Neural progenitor cell (in vitro differentiated cells): ENCODE measurements at regions not wholly inside any gene's neighbourhood (a gene's known extent, or its start where the extent isn't known, plus 50 kb on each side); places are given as distances from the start of the nearest gene placed in this dataset.

Experiments used
- DNase-seq: peaks from one replicate; pipeline ENCODE4 v3.0.0-alpha.2; 2016; ENCODE audit warnings: low spot score
- H2AFZ ChIP-seq: fragments of 200-600 bp; sonication (generic); replicated peaks from 2 replicates; pipeline ENCODE4 v1.6.1; 2016; ENCODE audit warnings: antibody characterized with exemption
- H3F3A ChIP-seq: fragments of 200-600 bp; sonication (generic); 2 replicates; pipeline ENCODE4 v1.6.1; 2016; ENCODE audit warnings: antibody characterized with exemption, low read depth
- H3K27ac ChIP-seq: fragments of 200-600 bp; sonication (generic); 2 replicates; pipeline ENCODE4 v1.5.1; 2016; ENCODE audit warnings: mild to moderate bottlenecking
- H3K27me3 ChIP-seq: fragments of 200-600 bp; sonication (generic); 2 replicates; pipeline ENCODE4 v1.6.1; 2016; ENCODE audit warnings: mild to moderate bottlenecking, moderate library complexity
- H3K36me3 ChIP-seq: fragments of 200-600 bp; sonication (generic); 2 replicates; pipeline ENCODE4 v1.5.1; 2016
- H3K4me1 ChIP-seq: fragments of 200-600 bp; sonication (generic); 2 replicates; pipeline ENCODE4 v1.6.1; 2016; ENCODE audit warnings: mixed run types
- H3K4me2 ChIP-seq: fragments of 200-600 bp; sonication (generic); 2 replicates; pipeline ENCODE4 v1.6.1; 2016
- H3K4me3 ChIP-seq: fragments of 200-600 bp; sonication (generic); 2 replicates; pipeline ENCODE4 v1.5.1; 2016
- H3K79me2 ChIP-seq: fragments of 200-600 bp; sonication (generic); 2 replicates; pipeline ENCODE4 v1.6.1; 2016; ENCODE audit warnings: low read depth
- H3K9ac ChIP-seq: fragments of 200-600 bp; sonication (generic); 2 replicates; pipeline ENCODE4 v1.6.1; 2016
- H3K9me3 ChIP-seq: fragments of 200-600 bp; sonication (generic); 2 replicates; pipeline ENCODE4 v1.5.1; 2016; ENCODE audit warnings: low read depth
- H4K20me1 ChIP-seq: fragments of 200-600 bp; sonication (generic); 2 replicates; pipeline ENCODE4 v1.6.1; 2016; ENCODE audit warnings: low read depth
- H3K27ac Mint-ChIP-seq: 3 replicates; pipeline ENCODE4 v1.8.0; 2021; ENCODE audit warnings: mixed read lengths
- H3K27me3 Mint-ChIP-seq: 2 replicates; pipeline ENCODE4 v1.8.0; 2022; ENCODE audit warnings: low read depth, mild to moderate bottlenecking, inconsistent platforms, moderate library complexity, mixed read lengths; ENCODE audit not compliant: insufficient read depth
- H3K36me3 Mint-ChIP-seq: 3 replicates; pipeline ENCODE4 v1.8.0; 2021; ENCODE audit warnings: mixed read lengths
- H3K4me1 Mint-ChIP-seq: 3 replicates; pipeline ENCODE4 v1.8.0; 2021; ENCODE audit warnings: mixed read lengths
- H3K4me3 Mint-ChIP-seq: 3 replicates; pipeline ENCODE4 v1.8.0; 2021; ENCODE audit warnings: mild to moderate bottlenecking, moderate library complexity, mixed read lengths
- H3K9me3 Mint-ChIP-seq: 3 replicates; pipeline ENCODE4 v1.8.0; 2020; ENCODE audit warnings: mixed read lengths
- CTCF ChIP-seq: fragments of 200-600 bp; sonication (generic); IDR thresholded peaks from 2 replicates; pipeline ENCODE4 v1.5.1; 2017; ENCODE audit warnings: antibody characterized with exemption, mild to moderate bottlenecking
- EZH2 ChIP-seq: fragments of 200-600 bp; sonication (generic); IDR thresholded peaks from 2 replicates; pipeline ENCODE4 v1.6.1; 2017; ENCODE audit warnings: antibody characterized with exemption, mild to moderate bottlenecking, moderate library complexity
- EZH2phosphoT487 ChIP-seq: fragments of 200-600 bp; sonication (generic); IDR thresholded peaks from 2 replicates; pipeline ENCODE4 v1.6.1; 2017; ENCODE audit warnings: antibody characterized with exemption

GRCh38 chr9:95803197-95803596, 72.3 kb upstream of the ERCC6L2 start:
- no peaks in the 10 kb centered on the region for H3K36me3 Mint-ChIP-seq
- H2AFZ ChIP-seq = no peak overlapping the region
- H3F3A ChIP-seq = no peaks in the 10 kb centered on the region
- H3K9ac ChIP-seq = no peak overlapping the region
- no peak overlapping the region for H3K4me3 ChIP-seq
- no peak for TF ChIP-seq EZH2phosphoT487
- no peak for TF ChIP-seq CTCF
- no peak for TF ChIP-seq EZH2
- no peak for DNase-seq
- H3K36me3 ChIP-seq = no peaks in the 10 kb centered on the region
- no peaks in the 10 kb centered on the region for H3K4me1 ChIP-seq
- no peaks in the 10 kb centered on the region for H3K27me3 ChIP-seq
- no peaks in the 10 kb centered on the region for H3K79me2 ChIP-seq
- H3K4me2 ChIP-seq = no peak overlapping the region
- peaks cover 3% of the 10 kb centered on the region for H3K9me3 ChIP-seq
- peaks cover 3% of the 10 kb centered on the region for H3K4me1 Mint-ChIP-seq
- no peaks in the 10 kb centered on the region for H3K9me3 Mint-ChIP-seq
- H3K27ac ChIP-seq = no peak overlapping the region
- no peaks in the 10 kb centered on the region for H4K20me1 ChIP-seq
- peaks cover 3% of the 10 kb centered on the region for H3K27me3 Mint-ChIP-seq
- no peak overlapping the region for H3K27ac Mint-ChIP-seq
- no peak overlapping the region for H3K4me3 Mint-ChIP-seq

DNA sequence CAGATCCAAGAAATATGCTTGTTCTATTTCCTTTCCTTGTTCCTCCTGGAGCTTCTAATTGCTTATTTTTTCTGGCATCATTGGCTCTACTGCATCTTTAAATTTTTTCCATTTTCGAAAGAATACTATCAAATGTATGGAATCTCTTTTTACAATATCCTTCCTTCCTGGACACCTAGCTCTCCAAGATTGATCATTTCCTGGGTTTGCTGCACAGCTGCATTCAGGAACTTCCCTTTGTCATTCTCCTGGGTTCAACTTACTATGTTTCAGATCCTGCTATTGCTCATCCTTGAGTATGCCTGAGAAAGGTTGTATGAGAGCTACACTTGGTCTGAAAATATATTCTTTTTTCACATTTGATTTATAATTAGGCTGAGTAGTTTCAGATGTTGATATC, 73.7 kb upstream of the ERCC6L2 start:
- Histone ChIP-seq H3K27ac (no peak overlapping the region), H3K27me3 (no peaks in the 10 kb centered on the region), H3K79me2 (no peaks in the 10 kb centered on the region), H3F3A (no peaks in the 10 kb centered on the region), H3K4me1 (no peaks in the 10 kb centered on the region), H3K9me3 (peaks cover 3% of the 10 kb centered on the region), H3K4me3 (no peak overlapping the region), H3K9ac (no peak overlapping the region), H3K36me3 (no peaks in the 10 kb centered on the region), H2AFZ (no peak overlapping the region), H3K4me2 (no peak overlapping the region), H4K20me1 (no peaks in the 10 kb centered on the region)
- Mint-ChIP-seq H3K36me3 (no peaks in the 10 kb centered on the region), H3K27me3 (no peaks in the 10 kb centered on the region), H3K4me1 (no peaks in the 10 kb centered on the region), H3K9me3 (no peaks in the 10 kb centered on the region), H3K4me3 (no peak overlapping the region), H3K27ac (no peak overlapping the region)
- no peak for TF ChIP-seq CTCF
- no peak for TF ChIP-seq EZH2
- no peak for DNase-seq

- Histone ChIP-seq H4K20me1 (no peaks in the 10 kb centered on the region), H3K27ac (no peak overlapping the region), H3F3A (no peaks in the 10 kb centered on the region), H3K27me3 (no peaks in the 10 kb centered on the region), H3K9ac (no peak overlapping the region), H3K4me3 (no peak overlapping the region), H3K9me3 (no peaks in the 10 kb centered on the region), H3K4me2 (no peak overlapping the region), H3K36me3 (no peaks in the 10 kb centered on the region), H2AFZ (no peak overlapping the region), H3K79me2 (no peaks in the 10 kb centered on the region), H3K4me1 (no peaks in the 10 kb centered on the region)
- Mint-ChIP-seq H3K4me3 (no peak overlapping the region), H3K4me1 (no peaks in the 10 kb centered on the region), H3K27ac (no peak overlapping the region), H3K27me3 (no peaks in the 10 kb centered on the region), H3K36me3 (no peaks in the 10 kb centered on the region), H3K9me3 (no peaks in the 10 kb centered on the region)
- TF ChIP-seq CTCF = no peak
- TF ChIP-seq EZH2phosphoT487 = no peak
- no peak for TF ChIP-seq EZH2
- no peak for DNase-seq
Measured at GRCh38 chr9:95796029-95796428, 79.5 kb upstream of the ERCC6L2 start.
